ENCODE measurements at regions not wholly inside any gene's neighbourhood (a gene's known extent, or its start where the extent isn't known, plus 50 kb on each side); places are given as distances from the start of the nearest gene placed in this dataset.
"Not testable (repeated sequence)": the region's sequence is repeated elsewhere in the genome, so short reads cannot be mapped to it uniquely, and the experiment has no call there.

DNA sequence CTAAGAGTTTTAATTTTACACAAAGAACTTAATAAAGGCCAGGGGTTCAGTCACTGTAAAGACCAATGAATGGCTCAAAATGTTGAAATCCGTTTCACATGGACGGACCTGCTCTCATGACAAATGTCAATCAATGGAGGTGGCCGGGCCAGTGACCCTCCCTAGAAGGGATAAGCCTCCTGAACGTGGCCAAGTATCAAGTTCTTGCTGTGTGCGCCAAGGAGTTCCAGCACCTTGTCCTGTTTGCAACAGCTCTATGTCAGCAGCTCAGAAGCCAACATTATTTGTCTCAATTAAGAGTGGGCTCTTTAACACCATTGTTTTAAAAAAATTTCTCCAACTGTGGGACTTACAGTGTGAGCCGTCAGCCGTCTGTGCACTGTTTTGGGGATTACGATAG, 4028.7 kb upstream of the TPTE start:
- H3K27ac ChIP-seq (ENCODE audit: low read depth, low read length); H3K27me3 ChIP-seq (ENCODE audit: control insufficient read depth, insufficient read depth, low read length); H3K9ac ChIP-seq (ENCODE audit: low read length); H3K4me1 ChIP-seq (ENCODE audit: control insufficient read depth, insufficient read depth, low read length); H3K9me3 ChIP-seq (ENCODE audit: control insufficient read depth, insufficient read depth, low read depth, low read length); H3K4me3 ChIP-seq (ENCODE audit: low read depth, low read length); H3K36me3 ChIP-seq (ENCODE audit: control insufficient read depth, insufficient read depth, low read length): not testable (repeated sequence)

DNA sequence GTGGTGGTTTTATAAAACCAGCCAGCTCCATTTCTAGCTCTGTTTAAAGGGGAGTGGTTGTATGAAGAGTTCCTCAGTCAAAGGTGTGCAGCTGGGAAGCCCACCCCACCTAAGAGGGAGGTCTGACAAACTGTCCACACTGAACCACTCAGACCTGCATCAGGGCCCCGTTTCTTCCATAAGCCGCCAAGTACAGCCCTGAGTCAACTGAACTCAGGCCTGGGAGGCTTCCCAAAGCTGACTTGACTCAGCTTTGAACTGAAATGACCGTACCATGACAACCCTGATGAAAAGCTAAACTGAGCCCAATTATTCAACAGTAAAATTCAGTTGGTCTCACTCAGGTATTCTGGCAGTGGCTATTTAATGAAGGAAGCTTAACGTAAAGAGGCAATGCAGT, 4027.4 kb upstream of the TPTE start:
- H3K4me3 ChIP-seq (ENCODE audit: low read depth, low read length); H3K27ac ChIP-seq (ENCODE audit: low read depth, low read length); H3K9ac ChIP-seq (ENCODE audit: low read length); H3K4me1 ChIP-seq (ENCODE audit: control insufficient read depth, insufficient read depth, low read length); H3K36me3 ChIP-seq (ENCODE audit: control insufficient read depth, insufficient read depth, low read length); H3K9me3 ChIP-seq (ENCODE audit: control insufficient read depth, insufficient read depth, low read depth, low read length); H3K27me3 ChIP-seq (ENCODE audit: control insufficient read depth, insufficient read depth, low read length): not testable (repeated sequence)

- H3K36me3 ChIP-seq (ENCODE audit: control insufficient read depth, insufficient read depth, low read length); H3K27ac ChIP-seq (ENCODE audit: low read depth, low read length); H3K27me3 ChIP-seq (ENCODE audit: control insufficient read depth, insufficient read depth, low read length); H3K9me3 ChIP-seq (ENCODE audit: control insufficient read depth, insufficient read depth, low read depth, low read length); H3K4me3 ChIP-seq (ENCODE audit: low read depth, low read length); H3K4me1 ChIP-seq (ENCODE audit: control insufficient read depth, insufficient read depth, low read length); H3K9ac ChIP-seq (ENCODE audit: low read length): not testable (repeated sequence)
Observed at GRCh38 chr21:6496356-6496755, 4025.0 kb upstream of the TPTE start.

DNA sequence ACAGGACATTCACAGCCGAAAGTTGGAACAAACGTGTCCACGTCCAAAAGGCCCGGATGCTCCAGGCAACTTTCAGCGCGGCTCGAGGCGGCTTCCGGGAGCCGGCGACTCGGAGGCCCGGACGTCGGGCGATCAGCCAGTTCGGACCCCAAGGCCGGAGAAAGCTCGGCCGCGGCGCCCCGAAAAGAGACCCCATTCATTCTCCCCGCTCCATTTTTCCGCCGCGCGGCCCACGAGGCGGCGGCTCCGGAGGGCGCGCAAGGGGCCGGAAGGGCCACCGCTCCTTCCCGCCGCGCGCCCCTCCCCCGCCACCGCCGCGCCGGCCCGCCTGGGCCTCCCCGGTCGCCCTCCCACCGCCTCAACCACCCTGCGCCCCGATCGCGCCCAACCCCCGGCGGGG, 4022.7 kb upstream of the TPTE start:
- not testable (repeated sequence) for H3K4me1 ChIP-seq (ENCODE audit: control insufficient read depth, insufficient read depth, low read length); H3K9me3 ChIP-seq (ENCODE audit: control insufficient read depth, insufficient read depth, low read depth, low read length); H3K36me3 ChIP-seq (ENCODE audit: control insufficient read depth, insufficient read depth, low read length); H3K27ac ChIP-seq (ENCODE audit: low read depth, low read length); H3K27me3 ChIP-seq (ENCODE audit: control insufficient read depth, insufficient read depth, low read length)
- Histone ChIP-seq H3K9ac (ENCODE audit: low read length) (peak overlapping the region; percentile 69), H3K4me3 (ENCODE audit: low read depth, low read length) (peak overlapping the region; percentile 53)

DNA sequence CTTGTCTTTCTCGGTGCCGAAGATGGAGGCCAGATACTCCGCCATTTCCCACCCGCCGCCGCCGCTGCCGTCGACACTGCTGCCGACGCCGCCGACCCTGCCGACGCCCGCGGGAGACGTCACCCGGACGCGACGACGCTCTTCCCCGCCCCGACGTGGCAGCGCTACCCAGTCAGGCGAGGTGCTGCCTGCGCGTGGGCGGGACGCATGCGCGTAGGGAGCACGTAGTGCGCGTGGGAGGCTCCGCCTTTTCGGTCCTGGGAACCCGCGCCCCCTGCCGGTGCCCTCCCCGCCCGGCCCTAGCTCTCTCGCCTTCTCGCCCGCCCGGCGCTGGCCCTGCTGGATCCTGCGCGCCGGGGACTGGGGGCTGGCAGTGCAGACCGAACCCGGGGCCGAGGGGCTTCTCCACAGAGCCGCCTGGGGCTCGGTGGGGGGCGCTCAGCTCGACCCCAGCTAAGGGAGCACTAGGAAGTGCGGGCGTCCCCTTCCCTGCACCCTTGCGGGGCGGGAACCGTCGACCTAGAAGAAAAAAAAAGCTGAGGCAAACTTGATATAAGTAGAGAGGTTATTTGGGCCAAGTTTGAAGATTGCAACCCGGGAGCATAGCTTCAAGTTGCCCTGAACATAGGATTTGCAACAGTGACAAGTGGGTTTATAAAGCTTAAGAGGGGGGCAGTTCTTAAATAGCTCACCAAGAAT, 4022.1 kb upstream of the TPTE start:
- not testable (repeated sequence) for H3K4me3 ChIP-seq (ENCODE audit: low read depth, low read length)

DNA sequence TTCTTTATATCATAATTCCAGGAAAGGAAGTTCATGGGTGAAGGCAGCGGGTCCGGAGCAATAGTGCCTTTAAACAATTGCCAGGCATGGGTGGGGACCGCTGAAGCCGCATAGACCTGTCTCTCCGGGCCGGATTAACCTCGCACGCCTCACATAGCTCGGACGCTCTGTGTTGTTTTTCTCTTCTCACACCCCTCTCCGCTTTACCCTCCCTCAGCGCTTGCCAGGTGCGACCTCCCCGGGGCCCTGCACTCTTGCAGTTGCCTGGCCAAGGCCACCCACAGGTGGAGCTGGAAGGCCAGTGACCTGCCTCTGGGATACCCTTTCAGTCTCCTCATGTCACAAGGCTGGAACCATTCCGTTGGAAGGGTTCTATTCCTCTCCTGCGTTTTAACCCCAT, 4021.5 kb upstream of the TPTE start:
- not testable (repeated sequence) for H3K27me3 ChIP-seq (ENCODE audit: control insufficient read depth, insufficient read depth, low read length); H3K4me1 ChIP-seq (ENCODE audit: control insufficient read depth, insufficient read depth, low read length); H3K9me3 ChIP-seq (ENCODE audit: control insufficient read depth, insufficient read depth, low read depth, low read length); H3K27ac ChIP-seq (ENCODE audit: low read depth, low read length); H3K9ac ChIP-seq (ENCODE audit: low read length); H3K4me3 ChIP-seq (ENCODE audit: low read depth, low read length); H3K36me3 ChIP-seq (ENCODE audit: control insufficient read depth, insufficient read depth, low read length)

More for the DNA sequence above, 4022.1 kb upstream of the TPTE start:
- H3K27ac ChIP-seq (ENCODE audit: low read depth, low read length); H3K9me3 ChIP-seq (ENCODE audit: control insufficient read depth, insufficient read depth, low read depth, low read length); H3K27me3 ChIP-seq (ENCODE audit: control insufficient read depth, insufficient read depth, low read length); H3K4me1 ChIP-seq (ENCODE audit: control insufficient read depth, insufficient read depth, low read length); H3K36me3 ChIP-seq (ENCODE audit: control insufficient read depth, insufficient read depth, low read length); H3K9ac ChIP-seq (ENCODE audit: low read length): not testable (repeated sequence)

- H3K9ac ChIP-seq (ENCODE audit: low read length); H3K4me3 ChIP-seq (ENCODE audit: low read depth, low read length); H3K36me3 ChIP-seq (ENCODE audit: control insufficient read depth, insufficient read depth, low read length); H3K9me3 ChIP-seq (ENCODE audit: control insufficient read depth, insufficient read depth, low read depth, low read length); H3K4me1 ChIP-seq (ENCODE audit: control insufficient read depth, insufficient read depth, low read length); H3K27me3 ChIP-seq (ENCODE audit: control insufficient read depth, insufficient read depth, low read length); H3K27ac ChIP-seq (ENCODE audit: low read depth, low read length): not testable (repeated sequence)
Observed at GRCh38 chr21:6500681-6501080, 4020.7 kb upstream of the TPTE start.

- not testable (repeated sequence) for H3K4me1 ChIP-seq (ENCODE audit: control insufficient read depth, insufficient read depth, low read length); H3K27ac ChIP-seq (ENCODE audit: low read depth, low read length); H3K36me3 ChIP-seq (ENCODE audit: control insufficient read depth, insufficient read depth, low read length); H3K9ac ChIP-seq (ENCODE audit: low read length); H3K27me3 ChIP-seq (ENCODE audit: control insufficient read depth, insufficient read depth, low read length); H3K4me3 ChIP-seq (ENCODE audit: low read depth, low read length); H3K9me3 ChIP-seq (ENCODE audit: control insufficient read depth, insufficient read depth, low read depth, low read length)
Observed at GRCh38 chr21:6506167-6506894, 4015.1 kb upstream of the TPTE start.

DNA sequence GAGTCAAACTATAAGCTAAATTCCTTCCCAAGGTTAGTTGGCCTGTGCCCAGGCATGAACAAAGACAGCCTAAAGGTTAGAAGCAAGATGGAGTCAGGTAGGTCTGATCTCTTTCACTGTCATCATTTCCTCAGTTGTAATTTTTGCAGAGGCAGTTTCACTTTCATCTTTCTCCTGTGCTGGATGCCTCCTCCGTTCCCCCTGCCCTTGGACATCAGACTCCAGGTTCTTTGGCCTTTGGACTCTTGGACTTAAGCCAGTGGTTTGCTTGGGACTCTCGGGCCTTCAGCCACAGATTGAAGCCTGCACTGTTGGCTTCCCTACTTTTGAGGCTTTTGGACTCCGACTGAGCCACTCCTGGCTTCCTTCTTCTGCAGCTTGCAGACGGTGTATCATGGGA, 4013.8 kb upstream of the TPTE start:
- H3K4me1 ChIP-seq (ENCODE audit: control insufficient read depth, insufficient read depth, low read length); H3K4me3 ChIP-seq (ENCODE audit: low read depth, low read length); H3K9me3 ChIP-seq (ENCODE audit: control insufficient read depth, insufficient read depth, low read depth, low read length); H3K36me3 ChIP-seq (ENCODE audit: control insufficient read depth, insufficient read depth, low read length); H3K27ac ChIP-seq (ENCODE audit: low read depth, low read length); H3K27me3 ChIP-seq (ENCODE audit: control insufficient read depth, insufficient read depth, low read length); H3K9ac ChIP-seq (ENCODE audit: low read length): not testable (repeated sequence)

GRCh38 chr21:6521777-6522176, 3999.6 kb upstream of the TPTE start:
- H3K9me3 ChIP-seq (ENCODE audit: control insufficient read depth, insufficient read depth, low read depth, low read length); H3K9ac ChIP-seq (ENCODE audit: low read length); H3K4me3 ChIP-seq (ENCODE audit: low read depth, low read length): not testable (repeated sequence)

GRCh38 chr21:6526213-6526612, 3995.2 kb upstream of the TPTE start:
- H3K27ac ChIP-seq (ENCODE audit: low read depth, low read length); H3K9ac ChIP-seq (ENCODE audit: low read length); H3K4me1 ChIP-seq (ENCODE audit: control insufficient read depth, insufficient read depth, low read length); H3K9me3 ChIP-seq (ENCODE audit: control insufficient read depth, insufficient read depth, low read depth, low read length); H3K27me3 ChIP-seq (ENCODE audit: control insufficient read depth, insufficient read depth, low read length); H3K4me3 ChIP-seq (ENCODE audit: low read depth, low read length); H3K36me3 ChIP-seq (ENCODE audit: control insufficient read depth, insufficient read depth, low read length): not testable (repeated sequence)

More at GRCh38 chr21:6521777-6522176, 3999.6 kb upstream of the TPTE start:
- H3K4me1 ChIP-seq (ENCODE audit: control insufficient read depth, insufficient read depth, low read length); H3K27ac ChIP-seq (ENCODE audit: low read depth, low read length); H3K27me3 ChIP-seq (ENCODE audit: control insufficient read depth, insufficient read depth, low read length); H3K36me3 ChIP-seq (ENCODE audit: control insufficient read depth, insufficient read depth, low read length): not testable (repeated sequence)

Measured in HUES6 (cell line).